Islet precursor cell (in vitro differentiated cells): ENCODE measurements at regions not wholly inside any gene's neighbourhood (a gene's known extent, or its start where the extent isn't known, plus 50 kb on each side); places are given as distances from the start of the nearest gene placed in this dataset.
"Not testable (repeated sequence)": the region's sequence is repeated elsewhere in the genome, so short reads cannot be mapped to it uniquely, and the experiment has no call there.

Source experiments
- DNase-seq: peaks from one replicate; pipeline ENCODE4 v3.0.0-alpha.2; 2018

DNA sequence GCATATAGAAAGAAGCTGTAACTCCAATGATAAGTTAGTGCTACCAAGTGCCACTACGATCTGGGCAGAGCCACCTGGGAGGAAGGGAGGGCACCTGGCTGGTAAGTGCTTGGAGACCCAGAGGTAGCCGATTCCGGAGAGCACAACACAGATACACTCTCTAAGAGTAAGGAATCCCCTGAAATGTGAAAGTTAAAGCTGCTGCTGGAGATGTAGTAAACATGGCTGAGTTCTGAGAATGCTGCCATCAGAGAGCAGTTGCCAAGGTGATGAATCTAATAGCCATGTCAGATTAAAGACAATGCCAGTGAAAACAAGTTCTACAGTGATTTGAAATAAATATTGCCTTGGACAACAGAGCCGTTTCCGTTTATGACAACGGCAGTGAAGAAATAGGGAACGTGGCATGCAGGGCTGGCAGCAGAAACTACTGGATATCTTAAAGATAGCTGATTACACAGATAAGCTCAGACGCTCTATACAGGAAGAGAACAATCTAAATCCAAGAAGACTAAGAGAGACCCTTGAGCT is 561.2 kb upstream of the C9orf72 start:
- no peak for DNase-seq

DNA sequence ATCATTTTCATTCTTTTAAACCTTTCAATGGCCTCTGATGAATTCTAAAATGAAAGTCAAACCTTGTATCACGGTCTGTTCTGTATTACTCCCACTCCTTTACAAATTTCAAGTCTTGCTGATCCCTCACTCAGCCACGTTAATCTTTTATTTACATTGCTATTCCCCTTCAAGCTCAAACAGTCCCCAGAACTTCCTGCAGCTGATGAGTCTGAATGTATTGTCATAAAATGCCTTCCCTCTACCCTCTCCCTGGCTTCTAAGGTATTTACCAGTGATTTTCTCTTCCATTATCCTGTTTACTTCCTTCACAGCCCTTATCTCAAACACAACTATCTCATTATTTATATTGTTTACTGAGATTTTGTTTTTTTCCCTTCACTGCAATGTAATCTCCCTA is 562.3 kb upstream of the C9orf72 start:
- DNase-seq, result no peak

DNA sequence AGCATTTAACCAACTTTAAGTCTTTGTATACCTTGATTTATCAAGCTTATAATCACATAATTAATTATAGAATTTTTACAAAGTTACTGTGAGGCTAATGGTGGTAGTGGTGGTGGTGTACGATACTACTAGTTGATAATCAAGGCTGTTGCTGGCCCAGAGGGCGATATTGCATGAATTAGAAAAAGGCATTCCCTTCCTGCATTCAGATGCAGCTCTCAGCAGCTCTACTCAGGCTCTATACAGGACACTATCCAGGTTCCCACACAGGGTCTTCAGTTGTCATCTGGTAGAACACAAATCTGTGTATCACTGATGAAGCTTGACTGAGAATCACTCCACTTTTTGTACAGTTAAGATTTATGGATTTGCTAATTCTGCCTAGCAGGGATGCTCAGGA is 562.8 kb upstream of the C9orf72 start:
- DNase-seq, result no peak

DNA sequence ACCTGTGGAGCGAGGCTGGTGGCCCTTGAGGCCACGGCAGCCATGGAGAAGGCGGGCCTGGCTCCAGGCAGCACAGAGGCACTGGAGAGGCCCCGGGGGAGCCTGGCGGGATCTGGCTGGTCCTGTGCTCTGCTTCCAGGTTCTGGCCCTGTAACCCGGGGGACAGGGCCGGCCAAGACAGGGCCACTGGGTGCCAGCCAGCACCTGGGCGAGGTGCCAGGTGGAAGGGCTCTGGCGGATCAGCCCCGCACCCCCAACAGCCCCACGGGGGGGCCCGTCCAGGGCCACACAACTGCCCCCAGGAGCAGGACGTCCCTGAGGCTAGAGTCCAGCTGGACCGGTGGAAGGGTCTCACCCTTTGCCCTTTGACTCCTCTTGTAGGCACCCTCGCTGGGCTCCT is 574.1 kb upstream of the C9orf72 start:
- not testable (repeated sequence) for DNase-seq

DNA sequence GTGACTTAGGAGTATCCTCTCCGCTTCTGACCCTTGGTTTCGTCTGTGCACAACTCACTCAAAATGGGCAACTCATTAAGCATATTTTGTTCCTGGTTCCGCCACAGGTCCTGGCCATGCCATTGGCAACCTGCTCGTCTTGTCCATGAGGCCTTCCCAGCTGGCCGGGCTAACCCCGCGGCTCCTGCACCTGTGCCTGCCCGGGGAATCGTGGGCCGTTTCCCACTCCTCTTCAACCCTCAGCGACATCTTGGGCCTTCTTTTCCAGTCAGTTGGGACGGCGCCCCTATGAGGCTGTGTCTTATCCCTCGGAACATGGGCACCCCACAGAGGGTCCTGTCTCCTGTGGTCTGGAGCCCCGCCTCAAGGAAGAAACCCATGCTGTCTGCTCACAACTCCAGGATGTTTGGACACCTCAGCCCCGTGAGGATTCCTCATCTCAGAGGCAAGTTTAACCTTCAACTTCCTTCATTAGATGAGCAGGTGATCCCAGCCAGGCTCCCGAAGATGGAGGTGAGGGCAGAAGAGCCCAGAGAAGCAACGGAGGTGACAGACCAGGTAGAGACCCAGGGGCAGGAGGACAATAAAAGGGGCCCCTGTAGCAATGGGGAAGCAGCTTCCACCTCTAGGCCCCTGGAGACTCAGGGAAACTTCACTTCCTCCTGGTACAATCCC is 574.8 kb upstream of the C9orf72 start:
- DNase-seq, result not testable (repeated sequence)

DNA sequence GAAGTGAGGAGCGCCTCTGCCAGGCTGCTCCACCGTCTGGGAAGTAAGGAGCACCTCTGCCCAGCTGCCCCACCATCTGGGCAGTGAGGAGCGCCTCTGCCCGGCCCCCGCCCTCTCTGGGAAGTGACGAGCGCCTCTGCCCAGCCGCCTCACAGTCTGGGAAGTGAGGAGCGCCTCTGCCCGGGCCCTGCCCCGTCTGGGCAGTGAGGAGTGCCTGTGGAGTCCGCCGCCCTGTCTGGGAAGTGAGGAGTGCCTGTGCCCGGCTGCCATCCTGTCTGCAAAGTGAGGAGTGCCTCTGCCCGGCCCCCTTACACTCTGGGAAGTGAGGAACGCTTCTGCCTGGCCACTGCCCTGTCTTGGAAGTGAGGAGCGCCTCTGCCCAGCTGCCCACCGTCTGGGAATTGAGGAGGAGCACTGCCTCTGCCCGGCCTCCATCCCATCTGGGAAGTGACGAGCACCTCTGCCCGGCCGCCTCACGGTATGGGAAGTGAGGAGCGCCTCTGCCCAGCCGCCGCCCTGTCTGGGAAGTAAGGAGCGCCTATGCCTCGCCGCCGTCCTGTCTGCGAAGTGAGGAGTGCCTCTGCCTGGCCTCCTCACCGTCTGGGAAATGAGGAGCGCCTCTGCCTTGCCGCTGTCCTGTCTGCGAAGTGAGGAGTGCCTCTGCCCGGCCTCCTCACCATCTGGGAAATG is 576.2 kb upstream of the C9orf72 start:
- DNase-seq, result not testable (repeated sequence)

DNA sequence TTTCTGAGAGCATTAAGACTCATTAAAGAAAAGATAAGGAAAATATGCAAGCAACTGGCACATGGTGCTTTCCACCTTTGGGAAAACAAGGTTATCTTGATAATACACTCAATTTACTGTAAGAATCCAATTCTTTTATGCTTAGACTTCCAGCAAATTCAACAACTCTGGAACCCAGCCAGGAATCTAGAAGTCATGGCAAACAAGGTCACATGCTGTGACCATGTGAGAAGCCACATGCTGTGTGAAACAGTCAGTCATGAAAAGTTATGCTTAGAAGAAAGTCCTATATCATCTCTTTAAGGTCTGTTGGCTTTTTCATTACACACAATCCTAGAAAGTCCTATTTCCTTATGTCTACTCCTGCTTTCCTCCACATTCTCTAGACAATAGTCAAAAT is 581.8 kb upstream of the C9orf72 start:
- no peak for DNase-seq

DNA sequence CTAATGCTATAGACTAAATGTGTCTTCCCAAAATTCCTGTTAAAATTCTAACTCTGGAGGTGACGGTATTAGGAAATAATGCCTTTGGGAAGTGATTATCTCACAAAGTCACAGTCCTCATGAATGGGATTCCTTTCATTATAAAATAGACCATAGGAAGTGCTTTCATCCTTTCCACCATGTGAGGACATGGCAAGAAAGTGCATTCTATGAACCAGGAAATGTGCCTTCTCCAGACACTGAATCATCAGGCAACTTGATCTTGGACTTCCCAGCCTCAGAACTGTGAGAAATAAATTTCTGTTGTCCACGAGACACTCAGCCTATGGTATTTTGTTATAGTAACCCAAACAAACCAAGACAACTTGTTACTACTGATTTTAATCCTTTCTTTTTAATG is 582.4 kb upstream of the C9orf72 start:
- no peak for DNase-seq

DNA sequence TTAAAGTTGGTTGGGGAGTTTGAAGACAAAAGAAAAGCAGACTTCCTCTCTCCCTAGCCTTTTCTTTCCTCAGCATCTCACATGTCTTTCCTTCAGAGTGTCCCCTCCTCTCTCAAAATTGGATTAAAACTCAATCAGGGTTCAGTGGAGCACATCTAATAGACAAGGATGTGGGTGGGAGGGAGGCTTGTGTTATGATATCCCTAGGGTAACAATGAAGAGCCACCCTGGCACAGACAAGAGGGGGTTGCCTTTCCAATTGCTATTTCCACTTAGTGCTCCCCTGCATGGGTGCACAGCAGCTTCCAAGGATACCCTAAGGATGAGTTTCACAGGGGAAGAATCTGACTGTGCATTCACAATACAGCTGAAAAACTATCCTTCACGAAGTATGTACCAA is 585.2 kb upstream of the C9orf72 start:
- DNase-seq, result no peak

DNA sequence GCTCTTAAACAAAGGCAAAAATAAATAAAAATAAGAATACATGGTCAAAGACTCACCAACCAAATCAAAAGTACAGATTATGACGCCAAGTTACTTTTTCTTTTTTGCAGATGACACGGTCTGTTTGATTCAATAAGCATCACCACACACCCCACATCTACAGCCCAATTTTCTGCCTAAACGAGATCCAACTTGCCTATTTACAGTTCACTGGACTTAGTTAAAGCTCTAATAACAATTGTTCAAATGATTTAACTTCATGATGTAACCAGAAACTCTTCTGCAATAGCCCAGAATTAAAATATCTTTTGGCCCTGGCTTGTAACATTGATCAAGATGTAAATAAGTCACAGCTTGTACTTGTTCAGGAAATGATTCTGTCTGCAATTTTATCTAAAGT is 590.3 kb upstream of the C9orf72 start:
- DNase-seq, result no peak

DNA sequence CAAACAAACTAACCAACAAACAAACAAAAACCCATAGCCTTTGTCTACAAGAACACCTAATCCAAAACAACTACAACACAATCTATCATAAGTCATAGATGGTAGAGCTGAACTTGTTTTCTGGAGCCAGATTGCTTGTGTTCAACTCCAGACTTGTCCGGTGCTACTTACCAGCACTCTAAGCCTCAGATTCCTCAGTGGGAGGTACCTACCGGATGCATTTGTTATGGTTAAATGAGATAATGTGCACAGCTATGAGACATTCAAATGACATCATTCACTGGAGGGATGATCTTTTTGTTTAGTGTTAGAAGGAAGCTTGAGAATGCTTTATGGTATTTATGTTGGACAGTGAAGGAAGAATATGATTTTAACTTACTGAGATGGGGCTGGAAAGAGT is 592.9 kb upstream of the C9orf72 start:
- DNase-seq, result no peak

DNA sequence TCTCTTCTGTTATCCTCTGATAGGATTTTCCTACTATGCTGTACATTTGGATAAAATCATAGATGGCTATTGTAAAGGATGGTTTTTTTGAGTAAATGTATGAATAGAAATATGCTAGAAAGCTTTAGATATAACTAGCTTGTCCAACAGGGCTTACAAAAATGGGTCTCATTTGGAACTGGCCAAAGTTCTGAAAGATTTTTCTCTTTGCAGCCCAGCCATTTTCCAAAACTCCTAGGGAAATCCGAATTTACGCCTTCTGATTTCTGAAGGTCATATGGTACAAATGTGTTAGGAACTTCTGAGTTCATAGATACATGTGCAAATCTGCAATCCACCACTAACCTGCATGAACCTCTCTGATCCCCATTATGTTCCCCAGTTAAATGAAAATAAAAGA is 603.9 kb upstream of the C9orf72 start:
- no peak for DNase-seq

DNA sequence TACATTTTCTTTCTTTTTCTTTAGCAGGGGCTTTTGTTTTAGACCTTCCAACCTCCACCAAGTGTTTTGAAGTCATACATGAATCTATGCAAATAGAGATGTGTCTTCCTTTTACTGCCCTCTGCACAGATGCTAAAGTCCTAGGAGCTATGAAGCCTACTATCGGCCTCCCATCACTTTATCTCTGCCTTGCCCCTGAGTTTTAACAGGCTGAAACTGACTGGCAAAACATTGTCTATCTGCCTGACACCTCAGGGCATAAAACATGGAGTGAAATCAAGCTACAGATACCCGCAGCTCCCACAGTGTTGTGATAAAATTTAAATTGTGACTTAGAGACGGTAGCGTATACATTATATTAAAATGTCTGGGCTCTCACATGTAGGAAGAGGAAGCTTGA is 604.6 kb upstream of the C9orf72 start:
- DNase-seq, result no peak

DNA sequence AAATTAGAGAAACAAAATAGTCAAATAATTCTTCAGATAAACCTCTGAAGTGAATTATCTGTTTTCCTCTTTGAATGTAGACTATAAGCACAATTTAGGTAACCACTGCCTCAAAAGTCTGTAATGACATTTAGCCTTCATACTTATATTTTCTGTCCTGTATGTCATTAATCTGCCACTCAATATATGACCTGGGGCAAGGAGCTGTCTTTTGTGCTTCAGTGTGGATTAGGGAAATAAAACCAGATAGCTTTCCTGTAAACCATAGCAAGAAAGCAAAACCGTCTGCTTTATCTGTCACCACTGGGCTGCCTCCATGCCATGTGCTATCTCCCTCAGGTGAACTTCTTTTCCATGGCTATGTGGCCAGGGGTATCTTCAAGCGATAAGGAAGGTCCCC is 606.6 kb upstream of the C9orf72 start:
- no peak for DNase-seq

DNA sequence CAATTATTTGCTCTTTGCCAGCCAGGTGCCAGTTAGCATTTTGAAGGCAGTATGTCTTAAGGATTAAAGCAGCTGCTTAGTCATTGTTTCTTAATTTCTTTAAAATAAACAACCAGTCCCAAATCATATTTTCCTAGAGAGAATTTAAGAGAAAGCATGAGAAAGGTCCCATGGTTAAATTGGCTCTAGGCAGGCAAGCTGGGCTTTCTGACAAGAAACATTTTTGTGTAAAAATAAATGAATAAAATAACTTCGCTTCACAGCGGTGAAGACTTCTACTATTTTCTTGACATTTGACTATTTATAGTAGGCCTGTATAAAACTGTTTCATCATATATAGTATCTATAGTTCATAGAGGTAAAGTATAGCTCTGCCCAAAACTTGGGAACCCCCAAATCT is 617.7 kb upstream of the C9orf72 start:
- no peak for DNase-seq

DNA sequence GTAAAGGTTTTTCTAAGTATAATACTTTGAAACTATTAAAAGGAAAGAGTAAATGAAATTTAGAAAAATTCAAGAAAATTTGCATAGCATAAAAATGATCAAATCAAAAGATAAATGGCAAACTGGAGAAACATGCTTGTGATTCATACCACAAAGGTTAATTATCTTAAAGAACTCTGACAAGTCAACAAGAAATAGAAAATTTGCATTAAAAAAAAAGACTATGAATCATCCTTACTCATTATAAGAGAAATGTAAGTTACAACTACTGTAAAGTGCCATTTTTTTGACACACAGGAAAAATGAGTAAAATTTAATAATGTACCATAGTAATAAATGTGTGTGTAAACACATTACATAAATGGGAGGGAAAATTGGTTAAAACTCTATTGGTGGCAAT is 624.4 kb upstream of the C9orf72 start:
- DNase-seq, result no peak

DNA sequence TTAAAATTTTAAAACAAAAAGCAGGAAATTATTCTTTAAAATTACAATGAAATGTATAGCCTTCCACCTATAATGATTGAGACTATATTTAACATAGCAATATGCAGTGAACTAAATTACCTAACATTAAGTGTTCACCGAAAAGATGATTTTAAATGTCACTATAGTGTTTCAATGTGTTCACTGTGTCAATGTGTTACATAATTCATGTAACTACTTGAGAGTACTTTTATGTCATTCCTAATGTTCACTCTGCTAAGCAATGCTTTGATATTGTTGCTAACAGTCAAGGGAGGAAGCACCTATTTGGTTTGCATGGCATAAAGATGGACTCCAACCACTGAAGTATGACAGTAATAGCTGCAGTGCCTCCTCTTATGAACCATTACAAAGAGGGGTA is 629.8 kb upstream of the C9orf72 start:
- no peak for DNase-seq

DNA sequence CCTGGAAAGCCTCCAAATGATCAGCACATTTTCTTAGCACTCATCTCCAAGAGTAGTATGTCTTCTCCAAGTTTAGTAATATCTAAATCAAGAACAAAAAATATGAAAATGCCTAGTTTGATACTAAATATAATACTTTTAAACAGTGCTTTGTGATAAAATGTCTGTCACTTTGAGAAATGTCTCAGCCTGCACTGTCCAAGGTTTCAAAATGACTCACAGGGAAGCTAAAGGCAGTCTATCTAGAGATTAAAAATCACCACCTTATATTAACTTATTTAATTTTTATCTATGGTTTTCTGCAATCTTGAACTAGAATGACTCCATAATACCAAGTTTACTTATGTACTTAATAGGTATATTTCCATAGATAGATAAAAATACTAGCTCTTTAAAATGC is 633.0 kb upstream of the C9orf72 start:
- no peak for DNase-seq

DNA sequence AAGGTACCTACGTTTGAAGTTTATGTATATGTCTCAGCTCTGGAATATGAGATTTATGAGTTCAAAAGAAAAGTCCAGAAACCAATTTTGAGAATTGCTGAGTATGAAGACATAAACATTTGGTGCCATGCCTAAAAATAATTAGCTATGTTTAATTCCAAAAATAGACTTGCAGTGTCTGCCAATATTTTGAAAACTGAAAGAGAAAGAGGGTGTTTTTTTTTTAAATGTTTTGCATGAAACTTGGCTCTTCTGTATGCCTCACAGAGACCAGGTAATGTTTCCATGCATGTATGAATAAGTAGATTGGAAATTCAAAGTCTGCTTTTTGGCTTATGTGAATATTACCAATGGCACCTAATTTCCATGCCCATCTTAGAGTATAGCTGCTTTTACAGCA is 634.4 kb upstream of the C9orf72 start:
- no peak for DNase-seq

DNA sequence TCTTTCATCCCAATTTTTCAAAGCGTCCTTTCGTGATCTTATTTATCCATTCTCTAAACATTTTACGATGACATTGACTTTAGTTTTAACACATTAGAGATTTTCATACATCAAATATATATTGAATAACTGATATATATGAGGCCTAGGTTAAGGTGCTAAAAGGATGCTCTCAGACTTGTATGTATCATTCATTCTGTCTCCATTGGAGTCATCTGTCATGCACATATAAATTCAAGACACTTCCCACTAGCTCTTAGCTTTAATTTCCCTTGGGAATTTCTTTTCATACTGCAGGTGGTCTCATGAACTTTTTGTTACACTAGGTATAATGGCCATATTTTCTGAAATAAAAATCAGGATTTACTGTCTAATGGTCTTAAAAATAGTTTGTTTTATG is 635.8 kb upstream of the C9orf72 start:
- no peak for DNase-seq

DNA sequence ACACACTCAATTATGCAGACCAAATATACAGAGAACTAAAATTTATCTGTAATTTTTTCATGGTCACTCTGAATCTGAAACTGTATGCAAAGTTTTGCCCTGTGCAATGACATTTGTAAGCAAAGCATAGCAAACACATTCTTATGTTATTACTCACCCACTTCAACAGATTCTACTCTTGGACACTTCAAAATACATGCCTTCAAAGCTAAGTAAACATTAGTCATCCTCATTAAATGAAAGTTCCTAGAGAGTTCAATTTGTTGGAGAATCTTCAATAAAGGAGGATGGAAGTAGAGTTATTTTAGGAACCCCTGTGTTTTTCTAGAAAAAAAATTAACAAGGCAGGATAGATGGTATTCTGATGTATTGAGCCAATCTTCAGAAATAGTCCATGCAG is 639.7 kb upstream of the C9orf72 start:
- DNase-seq, result no peak

DNA sequence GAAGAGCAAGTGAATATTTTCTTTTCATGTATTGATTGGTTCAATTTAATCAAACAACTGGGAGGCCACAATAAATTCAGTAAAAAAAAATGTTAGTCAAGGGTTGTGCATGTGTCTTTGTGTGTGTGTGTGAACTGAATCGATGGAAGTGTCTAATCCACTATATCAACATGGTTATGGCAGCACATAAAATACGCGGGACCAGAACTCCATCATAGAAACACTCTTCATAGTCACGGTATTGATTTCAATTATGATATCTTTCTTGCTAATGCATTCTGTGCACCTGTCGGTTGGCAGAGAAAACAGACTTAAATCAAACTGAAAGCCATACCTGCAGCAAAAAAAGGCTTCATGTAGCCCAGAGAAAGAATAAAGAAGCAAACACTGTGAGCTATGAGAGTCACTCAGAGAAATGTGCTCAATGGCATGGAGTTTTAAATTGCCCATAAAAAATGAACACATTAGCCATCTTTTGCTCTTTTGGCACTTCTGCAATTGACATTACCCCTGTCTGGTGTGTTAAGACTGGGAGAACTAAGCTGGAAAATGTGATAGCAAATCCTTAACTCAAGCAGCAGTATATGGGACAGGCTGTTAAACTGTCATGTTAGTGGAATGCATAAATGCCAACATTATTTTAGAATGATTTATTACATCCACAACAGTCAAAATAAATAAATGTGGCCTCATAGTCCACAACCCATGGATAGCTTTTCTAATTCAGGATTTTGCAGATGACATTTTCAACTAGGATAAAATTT is 642.4 kb upstream of the C9orf72 start:
- DNase-seq, result no peak

DNA sequence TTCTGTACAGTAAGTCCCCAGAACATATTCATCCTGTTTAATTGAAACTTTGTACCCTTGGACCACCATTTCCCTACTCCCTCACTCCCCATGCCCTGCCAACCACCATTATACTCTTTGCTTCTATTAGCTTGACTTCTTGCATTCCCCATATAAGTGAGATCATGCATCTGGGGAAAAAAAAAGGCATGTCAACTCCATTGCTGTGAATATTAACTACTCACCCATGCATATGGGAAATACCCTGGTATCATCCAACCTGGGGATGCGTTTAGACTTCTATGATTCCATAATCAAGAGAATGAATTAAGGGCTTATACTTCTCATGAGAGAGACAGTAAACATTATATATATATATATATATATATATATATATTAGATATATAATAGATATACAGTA is 659.4 kb upstream of the C9orf72 start:
- no peak for DNase-seq
